LNCaP clone FGC (cell line): ENCODE measurements at regions not wholly inside any gene's neighbourhood (a gene's known extent, or its start where the extent isn't known, plus 50 kb on each side); places are given as distances from the start of the nearest gene placed in this dataset.

ENCODE experiments used
- DNase-seq: peaks from one replicate; pipeline ENCODE4 v3.0.0-alpha.2; 2011; ENCODE audit warnings: low read depth
- H3K4me3 ChIP-seq: 2 replicates; pipeline ENCODE4 v1.5.1; 2011; ENCODE audit warnings: mild to moderate bottlenecking, low read depth, low read length, control low read depth
- TF ChIP-seq, protein P1 (sequence below): IDR thresholded peaks from 2 replicates; pipeline ENCODE4 v1.5.1; 2012; ENCODE audit warnings: mild to moderate bottlenecking; ENCODE audit not compliant: control insufficient read depth, insufficient read depth; ENCODE audit errors: extremely low read depth

DNA sequence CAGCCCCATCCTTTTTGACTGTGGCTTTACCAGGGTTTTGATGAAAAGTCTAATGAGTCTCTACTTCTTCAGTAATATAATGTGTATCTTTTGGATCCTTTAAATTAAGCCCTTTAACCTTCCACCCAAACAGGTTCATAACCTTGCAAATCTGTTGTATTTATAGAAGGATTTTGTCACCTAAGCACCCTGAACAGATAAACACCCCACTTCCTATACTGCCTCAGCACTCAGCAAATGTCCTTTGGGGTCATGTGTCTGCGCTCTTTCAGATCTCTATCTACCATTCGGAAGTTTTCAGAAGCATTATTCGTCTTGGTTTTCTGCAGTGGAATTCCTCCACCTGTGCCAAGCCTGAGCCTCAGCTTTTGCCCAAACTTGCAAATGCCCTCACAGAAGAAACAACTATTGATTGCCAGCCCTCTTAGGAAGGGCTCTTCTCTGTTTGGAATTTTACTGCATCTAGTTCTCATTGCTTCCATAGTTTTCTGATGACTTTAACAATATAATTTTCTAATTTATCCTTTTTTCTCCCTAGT, 214.8 kb upstream of the KCNJ16 start:
- TF ChIP-seq, protein P1, sequence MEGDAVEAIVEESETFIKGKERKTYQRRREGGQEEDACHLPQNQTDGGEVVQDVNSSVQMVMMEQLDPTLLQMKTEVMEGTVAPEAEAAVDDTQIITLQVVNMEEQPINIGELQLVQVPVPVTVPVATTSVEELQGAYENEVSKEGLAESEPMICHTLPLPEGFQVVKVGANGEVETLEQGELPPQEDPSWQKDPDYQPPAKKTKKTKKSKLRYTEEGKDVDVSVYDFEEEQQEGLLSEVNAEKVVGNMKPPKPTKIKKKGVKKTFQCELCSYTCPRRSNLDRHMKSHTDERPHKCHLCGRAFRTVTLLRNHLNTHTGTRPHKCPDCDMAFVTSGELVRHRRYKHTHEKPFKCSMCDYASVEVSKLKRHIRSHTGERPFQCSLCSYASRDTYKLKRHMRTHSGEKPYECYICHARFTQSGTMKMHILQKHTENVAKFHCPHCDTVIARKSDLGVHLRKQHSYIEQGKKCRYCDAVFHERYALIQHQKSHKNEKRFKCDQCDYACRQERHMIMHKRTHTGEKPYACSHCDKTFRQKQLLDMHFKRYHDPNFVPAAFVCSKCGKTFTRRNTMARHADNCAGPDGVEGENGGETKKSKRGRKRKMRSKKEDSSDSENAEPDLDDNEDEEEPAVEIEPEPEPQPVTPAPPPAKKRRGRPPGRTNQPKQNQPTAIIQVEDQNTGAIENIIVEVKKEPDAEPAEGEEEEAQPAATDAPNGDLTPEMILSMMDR: no peak
- H3K4me3 ChIP-seq: no peak overlapping the region
- DNase-seq: no peak

DNA sequence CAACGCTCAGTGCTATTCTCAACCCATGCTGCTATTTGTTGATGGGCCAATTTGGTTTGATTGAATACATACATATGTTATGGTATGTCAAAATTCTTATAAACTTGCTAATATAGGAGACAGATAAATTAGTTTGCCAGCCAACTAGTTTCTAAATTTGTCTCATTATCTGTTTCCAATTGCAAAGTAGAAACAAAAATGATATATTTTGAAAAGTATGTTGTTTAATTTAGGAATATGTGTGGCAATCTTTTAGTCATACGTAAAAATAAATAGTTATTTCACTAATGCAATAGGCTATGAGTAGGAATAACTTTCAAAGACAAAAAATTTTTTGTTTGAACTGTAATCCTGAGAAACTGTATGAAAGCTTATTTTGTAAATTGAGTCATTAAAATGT, 210.6 kb upstream of the KCNJ16 start:
- DNase-seq: no peak
- H3K4me3 ChIP-seq: no peak overlapping the region
- TF ChIP-seq, protein P1: no peak

DNA sequence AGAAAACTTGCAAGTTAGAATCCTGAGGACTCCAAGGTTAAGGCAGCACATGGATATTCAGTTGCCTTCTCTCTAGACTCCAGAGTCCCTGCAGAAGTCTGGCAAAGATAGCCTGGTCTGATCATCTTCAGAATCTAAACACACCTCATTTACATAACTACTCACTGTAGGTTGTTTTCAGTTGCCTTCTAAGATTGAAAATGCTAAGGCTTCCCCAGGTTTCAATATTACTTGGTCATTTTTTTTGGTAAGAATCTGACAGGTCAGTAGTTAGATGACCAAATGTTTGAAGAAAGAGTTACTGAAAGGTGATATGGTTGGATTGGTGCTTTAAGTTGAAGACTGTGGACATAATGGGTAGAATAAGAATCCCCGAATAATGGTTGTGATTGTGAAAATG, 205.4 kb upstream of the KCNJ16 start:
- TF ChIP-seq, protein P1: no peak
- DNase-seq: no peak
- H3K4me3 ChIP-seq: no peak overlapping the region

DNA sequence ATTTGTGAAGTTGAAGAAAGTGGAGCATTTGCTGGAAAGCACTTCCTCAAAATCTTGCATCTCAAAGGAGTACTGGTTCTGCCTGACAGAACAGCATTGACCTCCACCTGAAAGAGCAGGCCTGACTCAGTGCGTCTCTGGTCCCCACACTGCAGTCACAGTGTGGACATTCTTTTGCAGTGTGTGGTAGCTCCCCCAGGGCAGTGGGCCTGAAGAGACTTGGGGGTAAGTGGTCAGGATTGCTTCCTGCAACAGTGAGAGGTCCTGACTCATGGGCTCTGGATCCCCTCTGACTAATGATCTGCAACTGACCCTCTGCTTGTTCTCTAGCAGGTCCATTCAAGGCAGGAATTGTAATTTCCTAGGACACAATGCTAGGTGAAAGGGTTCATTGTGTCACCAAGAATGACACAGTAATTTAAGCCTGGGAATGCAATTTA, 204.9 kb upstream of the KCNJ16 start:
- no peak overlapping the region for H3K4me3 ChIP-seq
- TF ChIP-seq, protein P1: no peak
- no peak for DNase-seq

DNA sequence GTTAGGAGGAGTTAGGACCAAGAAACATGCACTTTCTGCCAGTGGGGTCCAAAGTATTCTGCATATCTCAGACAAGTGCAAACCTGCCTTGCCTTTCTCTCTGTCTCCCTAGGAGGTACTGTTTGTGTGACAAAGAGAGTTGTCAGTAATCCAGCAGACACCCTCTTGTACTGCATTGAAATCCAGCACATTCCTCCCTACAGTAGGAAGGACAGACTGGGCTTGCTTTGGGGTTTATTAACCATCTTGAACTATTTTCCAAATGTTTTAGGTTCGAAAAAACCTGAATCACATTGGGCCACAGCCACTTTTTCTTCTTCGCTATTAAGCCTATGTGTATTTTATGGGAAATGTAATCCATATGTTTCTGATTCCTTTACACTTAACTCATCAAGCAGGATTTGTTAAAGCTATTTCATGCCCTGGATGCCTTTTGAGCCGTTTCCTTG, 204.2 kb upstream of the KCNJ16 start:
- H3K4me3 ChIP-seq: no peak overlapping the region
- DNase-seq: no peak
- TF ChIP-seq, protein P1: no peak

DNA sequence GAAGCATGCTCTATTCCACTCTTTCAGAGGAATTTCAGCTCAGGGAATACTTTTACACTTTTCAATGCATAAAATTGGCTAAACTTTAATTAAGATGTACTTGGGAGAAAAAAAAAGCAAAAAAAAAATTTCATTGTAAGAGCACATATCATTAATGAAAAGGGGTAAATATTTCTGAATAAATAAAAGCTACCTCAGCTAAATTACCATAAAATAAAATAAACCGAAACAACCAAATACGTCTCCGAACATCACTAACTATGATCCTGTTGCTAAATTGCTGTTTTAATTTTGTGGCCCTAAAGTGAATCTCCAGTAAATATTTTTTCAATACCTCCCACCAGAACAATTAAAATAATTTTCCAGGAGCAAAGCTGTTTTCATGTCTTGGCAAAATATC, 203.7 kb upstream of the KCNJ16 start:
- TF ChIP-seq, protein P1: no peak
- H3K4me3 ChIP-seq: no peak overlapping the region

DNA sequence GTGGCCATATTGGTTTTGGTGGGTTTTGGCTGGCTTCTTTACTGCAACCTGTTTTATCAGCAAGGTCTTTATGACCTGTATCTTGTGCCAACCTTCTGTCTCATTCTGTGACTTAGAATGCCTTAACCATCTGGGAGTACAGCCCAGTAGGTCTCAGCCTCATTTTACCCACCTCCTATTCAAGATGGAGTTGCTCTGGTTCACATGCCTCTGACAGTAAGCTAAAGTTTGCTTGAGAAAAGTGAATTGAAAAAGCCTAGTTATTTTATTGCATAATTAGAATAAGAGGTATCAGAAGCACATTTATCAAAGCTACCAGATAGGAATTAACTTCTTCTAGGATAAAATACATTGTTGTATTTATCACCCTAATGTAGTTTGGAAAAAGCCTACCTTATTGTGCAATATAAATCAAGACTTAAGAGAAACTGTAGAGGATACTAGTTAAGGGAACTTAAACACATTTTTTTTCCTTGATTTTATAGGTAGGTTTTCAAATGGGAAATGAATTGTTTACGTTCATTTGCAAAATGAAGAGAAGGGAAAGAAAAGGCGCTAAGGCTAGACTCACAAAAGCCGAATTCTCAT, 202.3 kb upstream of the KCNJ16 start:
- TF ChIP-seq, protein P1: no peak
- no peak overlapping the region for H3K4me3 ChIP-seq
- DNase-seq: no peak

More for the DNA sequence above, 203.7 kb upstream of the KCNJ16 start:
- no peak for DNase-seq
